Ovary (tissue), 3 donors: ENCODE measurements at regions not wholly inside any gene's neighbourhood (a gene's known extent, or its start where the extent isn't known, plus 50 kb on each side); places are given as distances from the start of the nearest gene placed in this dataset.

Experiments
- EP300 ChIP-seq: sonication (generic); formaldehyde crosslinking; IDR thresholded peaks from one replicate; pipeline ENCODE4 v1.6.1; 2017; ENCODE audit warnings: antibody characterized with exemption
- POLR2A ChIP-seq: fragments of 450-650 bp; IDR thresholded peaks from one replicate; pipeline ENCODE4 v1.6.1; 2017; ENCODE audit warnings: antibody characterized with exemption, mild to moderate bottlenecking, moderate library complexity
- TF ChIP-seq, protein P1 (sequence below), 3 donors: fragments of 450-650 bp in 2 of 3; fragments of 200-600 bp in 1 of 3; IDR thresholded peaks; one replicate each; pipeline versions ENCODE4 v1.5.1 to v1.8.0; 2016 to 2022; ENCODE audit warnings: antibody characterized with exemption in 3 of 3, mild to moderate bottlenecking in 1 of 3
- donor health status: DM: no; HTN: no; CAD: no.

DNA sequence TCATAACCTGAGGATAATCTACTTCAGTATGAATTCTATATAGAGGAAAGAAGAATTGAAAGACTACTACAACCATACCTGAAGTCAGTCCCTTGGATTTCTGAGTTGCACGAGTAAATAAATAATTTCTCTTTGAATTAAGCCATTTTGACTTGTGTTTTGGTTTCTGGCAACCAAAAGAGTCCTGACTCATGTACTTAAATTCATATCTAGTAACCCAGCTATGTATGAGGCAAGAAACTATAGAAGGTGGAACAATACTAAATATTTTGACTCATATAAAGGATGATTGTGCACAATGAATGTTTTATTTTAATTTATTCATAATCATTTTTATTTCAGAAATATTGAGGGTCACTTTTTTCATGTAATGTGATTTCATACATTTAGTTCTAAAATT, 276.8 kb downstream of the MEF2C start:
- TF ChIP-seq, protein P1, sequence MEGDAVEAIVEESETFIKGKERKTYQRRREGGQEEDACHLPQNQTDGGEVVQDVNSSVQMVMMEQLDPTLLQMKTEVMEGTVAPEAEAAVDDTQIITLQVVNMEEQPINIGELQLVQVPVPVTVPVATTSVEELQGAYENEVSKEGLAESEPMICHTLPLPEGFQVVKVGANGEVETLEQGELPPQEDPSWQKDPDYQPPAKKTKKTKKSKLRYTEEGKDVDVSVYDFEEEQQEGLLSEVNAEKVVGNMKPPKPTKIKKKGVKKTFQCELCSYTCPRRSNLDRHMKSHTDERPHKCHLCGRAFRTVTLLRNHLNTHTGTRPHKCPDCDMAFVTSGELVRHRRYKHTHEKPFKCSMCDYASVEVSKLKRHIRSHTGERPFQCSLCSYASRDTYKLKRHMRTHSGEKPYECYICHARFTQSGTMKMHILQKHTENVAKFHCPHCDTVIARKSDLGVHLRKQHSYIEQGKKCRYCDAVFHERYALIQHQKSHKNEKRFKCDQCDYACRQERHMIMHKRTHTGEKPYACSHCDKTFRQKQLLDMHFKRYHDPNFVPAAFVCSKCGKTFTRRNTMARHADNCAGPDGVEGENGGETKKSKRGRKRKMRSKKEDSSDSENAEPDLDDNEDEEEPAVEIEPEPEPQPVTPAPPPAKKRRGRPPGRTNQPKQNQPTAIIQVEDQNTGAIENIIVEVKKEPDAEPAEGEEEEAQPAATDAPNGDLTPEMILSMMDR (IDR thresholded peaks at IDR 0.05): no peak
- TF ChIP-seq EP300 (no peak), POLR2A (no peak)
